Peyer's patch (tissue), 4 donors: ENCODE measurements at regions not wholly inside any gene's neighbourhood (a gene's known extent, or its start where the extent isn't known, plus 50 kb on each side); places are given as distances from the start of the nearest gene placed in this dataset.

Source experiments
- CTCF ChIP-seq, 6 experiments: fragments of 450-650 bp in 4 of 6; fragments of 200-600 bp in 2 of 6; sonication (generic) in 1 of 6; IDR thresholded peaks; one replicate each; pipeline ENCODE4 v1.5.1; 2017 to 2019; ENCODE audit warnings: antibody characterized with exemption in 6 of 6, mild to moderate bottlenecking in 3 of 6, moderate library complexity in 1 of 6
- POLR2A ChIP-seq, 2 donors: fragments of 450-650 bp; IDR thresholded peaks; one replicate each; pipeline ENCODE4 v1.5.1; 2017; ENCODE audit warnings: antibody characterized with exemption in 2 of 2, mild to moderate bottlenecking in 2 of 2, moderate library complexity in 2 of 2

GRCh38 chr9:30935730-30936129 is 1448.7 kb upstream of the ACO1 start:
- no peak for TF ChIP-seq CTCF (IDR thresholded peaks at IDR 0.05)
- TF ChIP-seq POLR2A (IDR thresholded peaks at IDR 0.05) = no peak
